Caco-2 (cell line): ENCODE measurements at regions not wholly inside any gene's neighbourhood (a gene's known extent, or its start where the extent isn't known, plus 50 kb on each side); places are given as distances from the start of the nearest gene placed in this dataset.

ENCODE experiments used
- BruUV-seq: library from RNA; stranded (reverse); fragments of 400-500 nt; replicated peaks from 2 replicates; lab custom pipeline; 2021; lab: Mats Ljungman, UMichigan
- CTCF ChIA-PET: fragments of 300-600 bp; sonication (Branson Sonifier 250); formaldehyde crosslinking; loops from one replicate; lab custom pipeline; 2022; ENCODE audit warnings: antibody characterized with exemption; lab: Charles Lee
- POLR2A ChIA-PET: fragments of 300-600 bp; sonication (Branson Sonifier 250); formaldehyde crosslinking; loops from one replicate; lab custom pipeline; 2022; ENCODE audit warnings: antibody characterized with exemption; lab: Charles Lee
- DNase-seq, 2 experiments: peaks; one replicate each; pipeline versions ENCODE4 v3.0.0 to v3.0.0-alpha.2; 2020 to 2022
- H3K27me3 ChIP-seq: replicated peaks from 2 replicates; pipeline ENCODE4 v1.6.0; 2011; ENCODE audit warnings: low read length; ENCODE audit not compliant: control insufficient read depth, insufficient read depth
- H3K36me3 ChIP-seq: 2 replicates; pipeline ENCODE4 v1.5.1; 2011; ENCODE audit warnings: low read length; ENCODE audit not compliant: control insufficient read depth, insufficient read depth
- H3K4me1 ChIP-seq: fragments of 250-450 bp; sonication (Bioruptor Pico); 2 replicates; pipeline ENCODE4 v1.5.1; 2020; ENCODE audit warnings: mild to moderate bottlenecking
- H3K4me3 ChIP-seq: 2 replicates; pipeline ENCODE4 v1.5.1; 2011; ENCODE audit warnings: low read depth, mild to moderate bottlenecking, control low read depth, low read length
- H3K9me3 ChIP-seq: fragments of 250-450 bp; sonication (Bioruptor Pico); 2 replicates; pipeline ENCODE4 v1.5.1; 2020; ENCODE audit warnings: mild to moderate bottlenecking, moderate library complexity
- H3K27ac Mint-ChIP-seq: one replicate; pipeline ENCODE4 v1.8.0; 2022; ENCODE audit warnings: mixed read lengths; ENCODE audit not compliant: unreplicated experiment
- H3K27me3 Mint-ChIP-seq: one replicate; pipeline ENCODE4 v1.8.0; 2022; ENCODE audit warnings: mixed read lengths; ENCODE audit not compliant: insufficient read depth, unreplicated experiment
- H3K36me3 Mint-ChIP-seq: one replicate; pipeline ENCODE4 v1.8.0; 2022; ENCODE audit warnings: mild to moderate bottlenecking, mixed read lengths; ENCODE audit not compliant: insufficient read depth, unreplicated experiment
- H3K4me1 Mint-ChIP-seq: one replicate; pipeline ENCODE4 v1.8.0; 2022; ENCODE audit warnings: low read depth, mixed read lengths; ENCODE audit not compliant: unreplicated experiment
- H3K4me3 Mint-ChIP-seq: one replicate; pipeline ENCODE4 v1.8.0; 2022; ENCODE audit warnings: mild to moderate bottlenecking, moderate library complexity, mixed read lengths; ENCODE audit not compliant: unreplicated experiment
- H3K9me3 Mint-ChIP-seq: one replicate; pipeline ENCODE4 v1.8.0; 2022; ENCODE audit warnings: mixed read lengths; ENCODE audit not compliant: unreplicated experiment
- CTCF ChIP-seq, 2 experiments: fragments of 200-600 bp in 1 of 2; IDR thresholded peaks; 1 replicate in 1 of 2; 2 replicates in 1 of 2; pipeline versions ENCODE4 v1.5.1 to v1.8.0; 2011 to 2022; ENCODE audit warnings: antibody characterized with exemption in 1 of 2, control low read depth in 1 of 2, inconsistent platforms in 1 of 2, low read depth in 1 of 2, low read length in 1 of 2, mild to moderate bottlenecking in 1 of 2, moderate library complexity in 1 of 2; ENCODE audit not compliant: insufficient read depth in 1 of 2, severe bottlenecking in 1 of 2, unreplicated experiment in 1 of 2
- intact Hi-C: fragments of 100-400 bp; cut with micrococcal nuclease; formaldehyde crosslinking; loops from one replicate; pipeline ENCODE4 v1.10.0; 2022; ENCODE audit not compliant: unreplicated experiment

GRCh38 chr5:133897431-133897830 lies 71.0 kb downstream of the C5orf15 start:
- Mint-ChIP-seq H3K4me3 (no peak overlapping the region), H3K4me1 (no peaks in the 10 kb centered on the region), H3K27ac (no peak overlapping the region), H3K27me3 (peaks cover 6% of the 10 kb centered on the region), H3K36me3 (no peaks in the 10 kb centered on the region), H3K9me3 (no peaks in the 10 kb centered on the region)
- ChIA-PET POLR2A (no interaction called here), CTCF (no interaction called here)
- BruUV-seq: no TSS peak
- intact Hi-C loops: no loop called here
- no peaks in the 10 kb centered on the region for H3K4me1 ChIP-seq
- no peaks in the 10 kb centered on the region for H3K9me3 ChIP-seq
- no peak for TF ChIP-seq CTCF (IDR thresholded peaks at IDR 0.05; ENCODE audit: insufficient read depth in 1 of 2, low read depth in 1 of 2, low read length in 1 of 2, severe bottlenecking in 1 of 2, unreplicated experiment in 1 of 2)
- DNase-seq: no peak
- H3K4me3 ChIP-seq: no peak overlapping the region
- H3K27me3 ChIP-seq: no peaks in the 10 kb centered on the region
- H3K36me3 ChIP-seq: no peaks in the 10 kb centered on the region

- Mint-ChIP-seq H3K36me3 (no peaks in the 10 kb centered on the region), H3K4me1 (no peaks in the 10 kb centered on the region), H3K4me3 (no peak overlapping the region), H3K27ac (no peak overlapping the region), H3K9me3 (no peaks in the 10 kb centered on the region), H3K27me3 (peaks cover 6% of the 10 kb centered on the region)
- no peaks in the 10 kb centered on the region for H3K9me3 ChIP-seq
- CTCF ChIA-PET: interaction anchor here (0.7 kb wide), 1 partner anchor 405 kb away, joined by 5 read pairs; no protein-coding TSS in a partner anchor
- POLR2A ChIA-PET: no interaction called here
- no peak for TF ChIP-seq CTCF (IDR thresholded peaks at IDR 0.05; ENCODE audit: insufficient read depth in 1 of 2, low read depth in 1 of 2, low read length in 1 of 2, severe bottlenecking in 1 of 2, unreplicated experiment in 1 of 2)
- no peak for DNase-seq
- BruUV-seq: no TSS peak
- H3K27me3 ChIP-seq: no peaks in the 10 kb centered on the region
- H3K36me3 ChIP-seq: no peaks in the 10 kb centered on the region
- intact Hi-C loops: no loop called here
- H3K4me1 ChIP-seq: no peaks in the 10 kb centered on the region
- H3K4me3 ChIP-seq: no peak overlapping the region
Measured at GRCh38 chr5:133896873-133897272, 71.6 kb downstream of the C5orf15 start.

- Histone ChIP-seq H3K4me3 (no peak overlapping the region), H3K36me3 (no peaks in the 10 kb centered on the region), H3K27me3 (no peaks in the 10 kb centered on the region), H3K9me3 (no peaks in the 10 kb centered on the region), H3K4me1 (no peaks in the 10 kb centered on the region)
- no peak for DNase-seq
- TF ChIP-seq CTCF (IDR thresholded peaks at IDR 0.05; ENCODE audit: insufficient read depth in 1 of 2, low read depth in 1 of 2, low read length in 1 of 2, severe bottlenecking in 1 of 2, unreplicated experiment in 1 of 2): no peak
- no TSS peak for BruUV-seq
- Mint-ChIP-seq H3K9me3 (no peaks in the 10 kb centered on the region), H3K27ac (no peak overlapping the region), H3K4me1 (no peaks in the 10 kb centered on the region), H3K36me3 (no peaks in the 10 kb centered on the region), H3K4me3 (no peak overlapping the region), H3K27me3 (peaks cover 6% of the 10 kb centered on the region)
- POLR2A ChIA-PET: no interaction called here
- CTCF ChIA-PET: interaction anchor here (0.7 kb wide), 1 partner anchor 405 kb away, joined by 5 read pairs; no protein-coding TSS in a partner anchor
- intact Hi-C loops: no loop called here
Measured at GRCh38 chr5:133895979-133896845, 72.2 kb downstream of the C5orf15 start.
